ENCODE measurements at regions not wholly inside any gene's neighbourhood (a gene's known extent, or its start where the extent isn't known, plus 50 kb on each side); places are given as distances from the start of the nearest gene placed in this dataset.

DNA sequence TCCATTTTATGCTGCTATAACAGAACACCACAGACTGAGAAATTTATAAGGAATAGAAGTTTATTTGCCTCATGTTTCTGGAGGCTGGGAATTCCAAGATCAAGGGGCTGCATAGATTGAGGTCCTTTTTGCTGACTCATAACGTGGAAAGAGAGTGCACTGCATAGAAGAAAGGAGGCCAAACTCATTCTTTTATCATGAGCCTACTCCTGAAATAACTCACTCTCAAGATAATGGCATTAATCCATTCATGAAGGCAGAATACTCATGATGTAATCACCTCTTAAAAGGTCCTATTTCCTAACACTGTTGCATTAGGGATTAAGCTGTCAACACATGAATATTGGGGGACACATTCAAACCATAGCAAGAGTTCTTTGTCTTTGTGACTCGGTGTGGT, 60.0 kb upstream of the FBXO33 start:
- Histone ChIP-seq H3K4me3 (replicated peaks; ENCODE audit: low read depth, low read length) (no peak overlapping the region), H3K36me3 (ENCODE audit: control insufficient read depth, insufficient read depth, low read length) (no peaks in the 10 kb centered on the region), H3K27me3 (replicated peaks; ENCODE audit: control insufficient read depth, insufficient read depth, low read length) (no peaks in the 10 kb centered on the region)
- DNase-seq (ENCODE audit: extremely low read depth, insufficient read length) = no peak
- TF ChIP-seq, protein P1, sequence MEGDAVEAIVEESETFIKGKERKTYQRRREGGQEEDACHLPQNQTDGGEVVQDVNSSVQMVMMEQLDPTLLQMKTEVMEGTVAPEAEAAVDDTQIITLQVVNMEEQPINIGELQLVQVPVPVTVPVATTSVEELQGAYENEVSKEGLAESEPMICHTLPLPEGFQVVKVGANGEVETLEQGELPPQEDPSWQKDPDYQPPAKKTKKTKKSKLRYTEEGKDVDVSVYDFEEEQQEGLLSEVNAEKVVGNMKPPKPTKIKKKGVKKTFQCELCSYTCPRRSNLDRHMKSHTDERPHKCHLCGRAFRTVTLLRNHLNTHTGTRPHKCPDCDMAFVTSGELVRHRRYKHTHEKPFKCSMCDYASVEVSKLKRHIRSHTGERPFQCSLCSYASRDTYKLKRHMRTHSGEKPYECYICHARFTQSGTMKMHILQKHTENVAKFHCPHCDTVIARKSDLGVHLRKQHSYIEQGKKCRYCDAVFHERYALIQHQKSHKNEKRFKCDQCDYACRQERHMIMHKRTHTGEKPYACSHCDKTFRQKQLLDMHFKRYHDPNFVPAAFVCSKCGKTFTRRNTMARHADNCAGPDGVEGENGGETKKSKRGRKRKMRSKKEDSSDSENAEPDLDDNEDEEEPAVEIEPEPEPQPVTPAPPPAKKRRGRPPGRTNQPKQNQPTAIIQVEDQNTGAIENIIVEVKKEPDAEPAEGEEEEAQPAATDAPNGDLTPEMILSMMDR (IDR thresholded peaks at IDR 0.05; ENCODE audit: insufficient read depth, low read length, poor library complexity, severe bottlenecking) = no peak

DNA sequence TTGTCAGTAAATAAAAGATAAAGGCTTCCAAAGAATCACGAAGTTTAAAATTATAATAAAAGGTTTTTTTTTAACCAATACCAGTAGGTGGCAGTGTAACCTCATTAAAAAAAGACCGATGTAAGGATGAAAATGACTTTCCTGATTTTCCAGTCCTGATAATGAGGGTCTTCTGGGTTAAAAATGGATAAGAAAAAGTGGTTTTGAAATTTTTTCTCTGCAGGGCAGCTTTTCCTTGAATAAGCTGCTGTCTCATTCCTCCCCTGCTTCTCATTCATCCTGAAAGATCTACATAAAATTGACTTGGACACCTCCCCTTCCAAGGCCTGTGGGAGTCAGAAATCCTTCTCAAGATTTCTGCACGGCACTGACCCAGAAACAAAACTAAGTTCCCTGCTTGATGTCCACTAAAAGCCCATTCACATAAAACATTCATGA, 58.9 kb upstream of the FBXO33 start:
- Histone ChIP-seq H3K36me3 (ENCODE audit: control insufficient read depth, insufficient read depth, low read length) (no peaks in the 10 kb centered on the region), H3K27me3 (replicated peaks; ENCODE audit: control insufficient read depth, insufficient read depth, low read length) (no peaks in the 10 kb centered on the region), H3K4me3 (replicated peaks; ENCODE audit: low read depth, low read length) (no peak overlapping the region)
- DNase-seq (ENCODE audit: extremely low read depth, insufficient read length) = peak; percentile 15
- TF ChIP-seq, protein P1 (IDR thresholded peaks at IDR 0.05; ENCODE audit: insufficient read depth, low read length, poor library complexity, severe bottlenecking) = peak; percentile 22

DNA sequence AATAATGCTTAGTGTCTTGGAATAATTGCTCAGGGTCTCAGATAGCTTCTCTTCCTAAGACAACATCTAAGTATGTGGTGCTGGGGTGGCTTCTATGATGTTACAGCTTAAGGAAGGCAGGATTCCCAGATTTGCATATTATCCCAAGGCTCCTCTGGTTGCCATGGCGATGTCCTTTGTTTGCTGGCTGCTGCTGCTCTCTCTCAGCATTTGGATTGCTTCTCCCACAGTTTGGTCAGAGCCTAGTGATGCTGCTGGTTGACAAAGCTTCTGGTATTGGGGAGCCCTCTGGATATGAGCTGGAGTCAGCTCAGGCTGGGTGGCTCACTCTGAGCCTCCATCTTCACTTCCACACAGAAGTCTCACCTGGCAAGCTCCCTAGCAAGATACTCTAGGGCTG, 56.4 kb upstream of the FBXO33 start:
- H3K4me3 ChIP-seq (replicated peaks; ENCODE audit: low read depth, low read length) = no peak overlapping the region
- H3K36me3 ChIP-seq (ENCODE audit: control insufficient read depth, insufficient read depth, low read length) = no peaks in the 10 kb centered on the region
- H3K27me3 ChIP-seq (replicated peaks; ENCODE audit: control insufficient read depth, insufficient read depth, low read length) = no peaks in the 10 kb centered on the region
- TF ChIP-seq, protein P1 (IDR thresholded peaks at IDR 0.05; ENCODE audit: insufficient read depth, low read length, poor library complexity, severe bottlenecking) = no peak
- DNase-seq (ENCODE audit: extremely low read depth, insufficient read length) = no peak

DNA sequence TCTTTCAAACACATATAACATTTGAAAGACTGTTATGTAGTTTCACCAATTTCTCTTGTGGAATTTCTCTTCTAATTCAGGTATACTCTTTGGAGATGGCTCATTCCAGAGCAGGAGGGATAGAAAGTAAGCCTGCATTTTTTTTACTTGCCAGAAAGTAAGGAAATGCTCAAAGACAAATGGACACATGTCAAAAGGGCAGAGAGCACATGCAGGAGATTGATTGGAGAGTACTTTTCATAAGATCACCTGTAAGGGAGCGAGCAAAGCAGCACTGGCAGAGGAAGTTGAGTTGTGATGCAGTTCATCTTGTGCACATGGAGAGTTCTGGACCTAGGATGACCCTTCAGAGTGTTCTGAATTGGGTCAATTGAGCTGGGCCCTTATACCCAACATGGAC, 51.4 kb upstream of the FBXO33 start:
- TF ChIP-seq, protein P1 (IDR thresholded peaks at IDR 0.05; ENCODE audit: insufficient read depth, low read length, poor library complexity, severe bottlenecking) = no peak
- Histone ChIP-seq H3K4me3 (replicated peaks; ENCODE audit: low read depth, low read length) (no peak overlapping the region), H3K27me3 (replicated peaks; ENCODE audit: control insufficient read depth, insufficient read depth, low read length) (no peaks in the 10 kb centered on the region), H3K36me3 (ENCODE audit: control insufficient read depth, insufficient read depth, low read length) (no peaks in the 10 kb centered on the region)
- no peak for DNase-seq (ENCODE audit: extremely low read depth, insufficient read length)

All from GM06990 (cell line).